Trophoblast cell (in vitro differentiated cells and primary cell): ENCODE measurements at regions not wholly inside any gene's neighbourhood (a gene's known extent, or its start where the extent isn't known, plus 50 kb on each side); places are given as distances from the start of the nearest gene placed in this dataset.
A peak's percentile ranks its signal among the peaks of the same experiment; 100 is the strongest.

Experiments
- DNase-seq, 2 donors: peaks; one replicate each; pipeline ENCODE4 v3.0.0-alpha.2; 2016
- H2AFZ ChIP-seq: 2 replicates; pipeline ENCODE4 v1.6.1; 2013; ENCODE audit warnings: low read length, moderate library complexity, mild to moderate bottlenecking; ENCODE audit not compliant: insufficient read depth, poor library complexity
- H2AK5ac ChIP-seq: 2 replicates; pipeline ENCODE4 v1.6.1; 2013; ENCODE audit warnings: mild to moderate bottlenecking, low read length
- H2BK120ac ChIP-seq: 2 replicates; pipeline ENCODE4 v1.6.1; 2013; ENCODE audit warnings: low read length, mild to moderate bottlenecking, moderate library complexity; ENCODE audit not compliant: insufficient read depth, poor library complexity
- H2BK12ac ChIP-seq: 2 replicates; pipeline ENCODE4 v1.6.1; 2013; ENCODE audit warnings: mild to moderate bottlenecking, low read length, moderate library complexity
- H2BK5ac ChIP-seq: 2 replicates; pipeline ENCODE4 v1.6.1; 2013; ENCODE audit warnings: low read length, low read depth, moderate library complexity, mild to moderate bottlenecking; ENCODE audit not compliant: poor library complexity
- H3K14ac ChIP-seq: 2 replicates; pipeline ENCODE4 v1.6.1; 2013; ENCODE audit warnings: mild to moderate bottlenecking, low read length
- H3K18ac ChIP-seq: 2 replicates; pipeline ENCODE4 v1.6.1; 2013; ENCODE audit warnings: mild to moderate bottlenecking, low read length
- H3K23ac ChIP-seq: 2 replicates; pipeline ENCODE4 v1.6.1; 2013; ENCODE audit warnings: low read length
- H3K27ac ChIP-seq: 2 replicates; pipeline ENCODE4 v1.5.1; 2013; ENCODE audit warnings: low read depth, mild to moderate bottlenecking, inconsistent platforms, low read length, moderate library complexity
- H3K27me3 ChIP-seq: 2 replicates; pipeline ENCODE4 v1.6.1; 2013; ENCODE audit warnings: inconsistent platforms, mild to moderate bottlenecking, low read length, moderate library complexity; ENCODE audit not compliant: insufficient read depth
- H3K36me3 ChIP-seq, 2 experiments: 1 replicate in 1 of 2; 2 replicates in 1 of 2; pipeline ENCODE4 v1.6.1; 2013; ENCODE audit warnings: low read length in 2 of 2, mild to moderate bottlenecking in 2 of 2, moderate library complexity in 1 of 2; ENCODE audit not compliant: insufficient read depth in 2 of 2, control insufficient read depth in 1 of 2
- H3K4ac ChIP-seq: 2 replicates; pipeline ENCODE4 v1.6.1; 2013; ENCODE audit warnings: low read depth, mild to moderate bottlenecking, low read length, moderate library complexity
- H3K4me1 ChIP-seq, 2 experiments: 1 replicate in 1 of 2; 2 replicates in 1 of 2; pipeline ENCODE4 v1.6.1; 2013; ENCODE audit warnings: low read length in 2 of 2, mild to moderate bottlenecking in 2 of 2, moderate library complexity in 1 of 2; ENCODE audit not compliant: insufficient read depth in 2 of 2, control insufficient read depth in 1 of 2
- H3K4me2 ChIP-seq: 2 replicates; pipeline ENCODE4 v1.6.1; 2013; ENCODE audit warnings: inconsistent platforms, mild to moderate bottlenecking, low read length, moderate library complexity
- H3K4me3 ChIP-seq: 2 replicates; pipeline ENCODE4 v1.5.1; 2013; ENCODE audit warnings: mild to moderate bottlenecking, low read depth, low read length, inconsistent platforms
- H3K79me1 ChIP-seq: one replicate; pipeline ENCODE4 v1.6.1; 2013; ENCODE audit warnings: low read length
- H3K79me2 ChIP-seq: 2 replicates; pipeline ENCODE4 v1.6.1; 2013; ENCODE audit warnings: low read length, mild to moderate bottlenecking; ENCODE audit not compliant: control insufficient read depth, insufficient read depth, poor library complexity
- H3K9ac ChIP-seq: 2 replicates; pipeline ENCODE4 v1.6.1; 2013; ENCODE audit warnings: mild to moderate bottlenecking, low read length
- H3K9me3 ChIP-seq: 2 replicates; pipeline ENCODE4 v1.6.1; 2013; ENCODE audit warnings: low read depth, mild to moderate bottlenecking, control low read depth, inconsistent platforms, low read length; ENCODE audit not compliant: insufficient read depth
- H4K12ac ChIP-seq: 2 replicates; pipeline ENCODE4 v1.6.1; 2013; ENCODE audit warnings: low read depth, mild to moderate bottlenecking, low read length, moderate library complexity
- H4K8ac ChIP-seq: 2 replicates; pipeline ENCODE4 v1.6.1; 2013; ENCODE audit warnings: low read depth, mild to moderate bottlenecking, low read length, moderate library complexity
- H4K91ac ChIP-seq: one replicate; pipeline ENCODE4 v1.6.1; 2013; ENCODE audit warnings: low read depth, mild to moderate bottlenecking, low read length, moderate library complexity
- WGBS: extraction: QIAGEN DNeasy Blood & Tissue Kit; methylation state at CpG from one replicate; pipeline ENCODE4 v1.1.7; 2013; ENCODE audit warnings: missing lambda C conversion rate; ENCODE audit not compliant: insufficient read length, insufficient coverage; ENCODE audit errors: extremely low coverage; 5-methylcytosine and 5-hydroxymethylcytosine counted together

- Histone ChIP-seq H2AFZ (no peak overlapping the region), H3K23ac (no peak overlapping the region), H2AK5ac (peak overlapping the region; percentile 27), H4K91ac (peak overlapping the region; percentile 11), H3K36me3 (peaks cover 2 to 7% of the 10 kb centered on the region in 2 experiments), H3K4me2 (no peak overlapping the region), H3K18ac (peak overlapping the region; percentile 5), H3K79me2 (peaks cover 20% of the 10 kb centered on the region), H3K27me3 (no peaks in the 10 kb centered on the region), H2BK12ac (peak overlapping the region; percentile 8), H3K9me3 (no peaks in the 10 kb centered on the region), H4K8ac (no peak overlapping the region), H3K14ac (peak overlapping the region; percentile 23), H2BK120ac (no peak overlapping the region), H4K12ac (no peak overlapping the region), H3K9ac (no peak overlapping the region), H3K4me1 (peaks cover 55 to 64% of the 10 kb centered on the region in 2 experiments), H3K4ac (peak overlapping the region; percentile 49), H3K27ac (peak overlapping the region; percentile 3), H3K4me3 (no peak overlapping the region), H2BK5ac (no peak overlapping the region), H3K79me1 (peaks cover 40% of the 10 kb centered on the region)
- DNase-seq = no peak
- WGBS = no CpG with 5 or more reads among the region's 7 CpGs
These were observed 328.1 kb downstream of the SEC14L1 start for GRCh38 chr17:77468897-77469296.

- Histone ChIP-seq H3K27ac (peak overlapping the region; percentile 95), H2BK12ac (peak overlapping the region; percentile 78), H2BK5ac (peak overlapping the region; percentile 43), H2AK5ac (peak overlapping the region; percentile 11), H4K12ac (no peak overlapping the region), H3K14ac (peak overlapping the region; percentile 22), H3K27me3 (no peaks in the 10 kb centered on the region), H3K23ac (no peak overlapping the region), H3K9ac (no peak overlapping the region), H3K36me3 (peaks cover 4 to 7% of the 10 kb centered on the region in 2 experiments), H3K4me3 (no peak overlapping the region), H3K9me3 (no peaks in the 10 kb centered on the region), H2BK120ac (peak overlapping the region; percentile 49), H4K91ac (peak overlapping the region; percentile 71), H3K4me1 (peaks cover 66 to 71% of the 10 kb centered on the region in 2 experiments), H3K18ac (peak overlapping the region; percentile 34), H3K4ac (peak overlapping the region; percentile 17), H4K8ac (peak overlapping the region; percentile 22), H3K79me2 (peaks cover 26% of the 10 kb centered on the region), H3K79me1 (peaks cover 51% of the 10 kb centered on the region), H2AFZ (no peak overlapping the region), H3K4me2 (peak overlapping the region; percentile 54)
- no CpG with 5 or more reads among the region's 3 CpGs for WGBS
- no peak for DNase-seq
These were observed 329.6 kb downstream of the SEC14L1 start for GRCh38 chr17:77470330-77470786.

GRCh38 chr17:77470800-77471733 lies 330.3 kb downstream of the SEC14L1 start:
- H3K14ac ChIP-seq = peak overlapping the region; percentile 76
- H3K18ac ChIP-seq = peak overlapping the region; percentile 85
- no peak overlapping the region for H3K23ac ChIP-seq
- peaks cover 4 to 7% of the 10 kb centered on the region in 2 experiments for H3K36me3 ChIP-seq
- H3K9me3 ChIP-seq = no peaks in the 10 kb centered on the region
- no peak overlapping the region for H4K12ac ChIP-seq
- H3K27ac ChIP-seq = peak overlapping the region; percentile 95
- peaks cover 51% of the 10 kb centered on the region for H3K79me1 ChIP-seq
- no peaks in the 10 kb centered on the region for H3K27me3 ChIP-seq
- peak overlapping the region; percentile 70 for H4K8ac ChIP-seq
- peak overlapping the region; percentile 93 for H2BK12ac ChIP-seq
- peaks cover 67 to 72% of the 10 kb centered on the region in 2 experiments for H3K4me1 ChIP-seq
- H2BK5ac ChIP-seq = peak overlapping the region; percentile 90
- no peak overlapping the region for H3K9ac ChIP-seq
- H3K4ac ChIP-seq = peak overlapping the region; percentile 70
- peak overlapping the region; percentile 93 for H2BK120ac ChIP-seq
- peak overlapping the region; percentile 12 for H2AFZ ChIP-seq
- DNase-seq = no peak
- peak overlapping the region; percentile 94 for H4K91ac ChIP-seq
- H3K79me2 ChIP-seq = peaks cover 24% of the 10 kb centered on the region
- peak overlapping the region; percentile 54 for H3K4me2 ChIP-seq
- peak overlapping the region; percentile 33 for H2AK5ac ChIP-seq
- no CpG with 5 or more reads among the region's 9 CpGs for WGBS
- no peak overlapping the region for H3K4me3 ChIP-seq

- H3K36me3 ChIP-seq = peaks cover 4 to 7% of the 10 kb centered on the region in 2 experiments
- no peak overlapping the region for H4K12ac ChIP-seq
- peak overlapping the region; percentile 8 for H3K9ac ChIP-seq
- H3K79me1 ChIP-seq = peaks cover 48% of the 10 kb centered on the region
- H2AK5ac ChIP-seq = peak overlapping the region; percentile 69
- H3K4me1 ChIP-seq = peaks cover 67 to 72% of the 10 kb centered on the region in 2 experiments
- H4K91ac ChIP-seq = peak overlapping the region; percentile 94
- no peaks in the 10 kb centered on the region for H3K27me3 ChIP-seq
- peak overlapping the region; percentile 90 for H2BK5ac ChIP-seq
- no peaks in the 10 kb centered on the region for H3K9me3 ChIP-seq
- peak overlapping the region; percentile 76 for H3K14ac ChIP-seq
- H3K4ac ChIP-seq = peak overlapping the region; percentile 72
- no peak overlapping the region for H3K23ac ChIP-seq
- no peak for DNase-seq
- H3K4me3 ChIP-seq = no peak overlapping the region
- H2AFZ ChIP-seq = peak overlapping the region; percentile 37
- peak overlapping the region; percentile 93 for H2BK120ac ChIP-seq
- no CpG with 5 or more reads among the region's 12 CpGs for WGBS
- peak overlapping the region; percentile 54 for H3K4me2 ChIP-seq
- peak overlapping the region; percentile 85 for H3K18ac ChIP-seq
- peak overlapping the region; percentile 70 for H4K8ac ChIP-seq
- peak overlapping the region; percentile 93 for H2BK12ac ChIP-seq
- peaks cover 16% of the 10 kb centered on the region for H3K79me2 ChIP-seq
- peak overlapping the region; percentile 95 for H3K27ac ChIP-seq
These were observed 331.3 kb downstream of the SEC14L1 start for GRCh38 chr17:77471984-77472461.
